Activated CD4-positive, alpha-beta memory T cell treated with anti-CD3 and anti-CD28 coated beads for 36 hours (primary cell): ENCODE measurements at regions not wholly inside any gene's neighbourhood (a gene's known extent, or its start where the extent isn't known, plus 50 kb on each side); places are given as distances from the start of the nearest gene placed in this dataset.

Source experiments
- CTCF ChIA-PET: fragments of 350-600 bp; sonication (Branson Sonifier 250); formaldehyde crosslinking; loops from one replicate; lab custom pipeline; 2021; ENCODE audit warnings: antibody characterized with exemption, inconsistent platforms; lab: Charles Lee
- POLR2A ChIA-PET: fragments of 350-600 bp; sonication (Branson Sonifier 250); formaldehyde crosslinking; loops from one replicate; lab custom pipeline; 2021; ENCODE audit warnings: antibody characterized with exemption; lab: Charles Lee
- DNase-seq: peaks from one replicate; pipeline ENCODE4 v3.0.0-alpha.2; 2020
- H3K27ac Mint-ChIP-seq: one replicate; pipeline ENCODE4 v1.8.0; 2021; ENCODE audit warnings: mixed read lengths
- H3K27me3 Mint-ChIP-seq: one replicate; pipeline ENCODE4 v1.8.0; 2021; ENCODE audit warnings: mixed read lengths
- H3K36me3 Mint-ChIP-seq: one replicate; pipeline ENCODE4 v1.8.0; 2021; ENCODE audit warnings: mixed read lengths
- H3K4me1 Mint-ChIP-seq: one replicate; pipeline ENCODE4 v1.8.0; 2021; ENCODE audit warnings: low read depth, mixed read lengths
- H3K4me3 Mint-ChIP-seq: one replicate; pipeline ENCODE4 v1.8.0; 2021; ENCODE audit warnings: mild to moderate bottlenecking, mixed read lengths
- H3K9me3 Mint-ChIP-seq: one replicate; pipeline ENCODE4 v1.8.0; 2021; ENCODE audit warnings: mixed read lengths
- intact Hi-C: fragments of 100-400 bp; cut with micrococcal nuclease; formaldehyde crosslinking; loops from one replicate; pipeline ENCODE4 v1.15.1; 2023

DNA sequence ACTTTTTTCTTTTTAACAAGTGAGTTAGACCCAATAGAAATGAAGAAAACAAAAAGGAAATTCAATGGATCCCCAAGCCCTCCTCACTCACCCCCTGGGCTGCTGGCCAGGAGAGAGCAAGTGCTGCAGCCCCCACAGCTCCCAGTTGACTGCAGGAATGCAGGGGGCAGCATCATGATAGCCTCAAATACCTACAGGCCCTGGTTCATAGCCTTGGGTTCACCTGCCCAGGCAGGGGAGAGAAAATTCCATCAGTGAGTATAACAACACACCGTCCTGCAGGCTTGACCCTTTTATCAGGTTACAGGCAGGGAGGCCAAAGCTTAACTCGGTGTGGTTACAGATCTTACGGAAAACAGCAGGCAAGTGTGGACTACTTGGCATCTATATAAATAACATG is 76.3 kb downstream of the PHLDA1 start:
- intact Hi-C loops: no loop called here
- H3K27ac Mint-ChIP-seq: no peak overlapping the region
- no peaks in the 10 kb centered on the region for H3K9me3 Mint-ChIP-seq
- CTCF ChIA-PET: interaction anchor here (0.6 kb wide), 1 partner anchor 10 kb away, joined by 4 read pairs; no protein-coding TSS in a partner anchor
- no peaks in the 10 kb centered on the region for H3K27me3 Mint-ChIP-seq
- no peaks in the 10 kb centered on the region for H3K36me3 Mint-ChIP-seq
- no peak overlapping the region for H3K4me3 Mint-ChIP-seq
- peaks cover 27% of the 10 kb centered on the region for H3K4me1 Mint-ChIP-seq
- no peak for DNase-seq
- POLR2A ChIA-PET: no interaction called here

DNA sequence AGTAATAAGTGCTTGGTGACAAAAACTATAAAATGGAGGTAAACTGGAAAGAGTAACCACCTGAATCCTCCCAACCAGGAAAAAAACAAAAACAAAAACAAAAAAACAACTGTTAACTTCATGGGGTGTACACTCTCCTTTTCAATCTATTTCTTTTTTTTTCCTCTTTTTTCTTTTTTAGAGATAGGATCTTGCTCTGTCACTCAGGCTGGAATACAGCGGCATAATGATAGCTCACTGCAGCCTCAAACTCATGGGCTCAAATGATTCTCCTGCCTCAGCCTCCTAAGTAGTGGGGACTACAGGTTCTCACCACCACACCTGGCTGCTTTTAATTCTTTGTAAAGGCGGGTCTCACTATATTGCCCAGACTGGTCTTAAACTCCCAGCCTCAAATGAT is 76.8 kb downstream of the PHLDA1 start:
- H3K36me3 Mint-ChIP-seq: no peaks in the 10 kb centered on the region
- DNase-seq: no peak
- H3K4me3 Mint-ChIP-seq: no peak overlapping the region
- H3K27ac Mint-ChIP-seq: no peak overlapping the region
- intact Hi-C loops: loop anchor here (1.0 kb wide), 1 partner anchor 24 kb away; no protein-coding TSS in a partner anchor
- no peaks in the 10 kb centered on the region for H3K27me3 Mint-ChIP-seq
- peaks cover 22% of the 10 kb centered on the region for H3K4me1 Mint-ChIP-seq
- ChIA-PET POLR2A (no interaction called here), CTCF (no interaction called here)
- no peaks in the 10 kb centered on the region for H3K9me3 Mint-ChIP-seq

DNA sequence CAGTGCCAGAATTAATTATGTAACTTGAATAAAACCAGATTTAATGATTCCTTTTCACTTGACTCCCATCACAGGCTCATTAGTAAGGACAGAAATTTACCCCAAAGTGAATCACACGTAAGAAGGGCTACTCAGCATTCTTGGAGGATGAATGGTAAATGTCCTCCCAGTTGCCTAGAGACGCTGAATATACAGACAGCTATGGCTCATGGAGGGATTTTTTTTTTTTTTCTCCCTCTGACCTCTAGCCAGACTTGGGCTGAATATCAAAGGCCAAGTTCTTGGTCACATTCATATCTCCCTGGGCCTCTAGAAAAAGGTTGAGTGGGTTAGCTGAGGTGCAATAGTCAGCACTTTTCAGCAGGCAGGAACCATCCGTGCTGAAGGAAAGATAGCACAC is 77.5 kb downstream of the PHLDA1 start:
- Mint-ChIP-seq H3K4me1 (peaks cover 16% of the 10 kb centered on the region), H3K27me3 (no peaks in the 10 kb centered on the region), H3K9me3 (no peaks in the 10 kb centered on the region), H3K4me3 (no peak overlapping the region), H3K36me3 (no peaks in the 10 kb centered on the region), H3K27ac (no peak overlapping the region)
- DNase-seq: no peak
- POLR2A ChIA-PET: no interaction called here
- intact Hi-C loops: loop anchor here (1.0 kb wide), 1 partner anchor 24 kb away; no protein-coding TSS in a partner anchor
- CTCF ChIA-PET: interaction anchor here (1.2 kb wide), 1 partner anchor 10 kb away, joined by 7 read pairs; no protein-coding TSS in a partner anchor

DNA sequence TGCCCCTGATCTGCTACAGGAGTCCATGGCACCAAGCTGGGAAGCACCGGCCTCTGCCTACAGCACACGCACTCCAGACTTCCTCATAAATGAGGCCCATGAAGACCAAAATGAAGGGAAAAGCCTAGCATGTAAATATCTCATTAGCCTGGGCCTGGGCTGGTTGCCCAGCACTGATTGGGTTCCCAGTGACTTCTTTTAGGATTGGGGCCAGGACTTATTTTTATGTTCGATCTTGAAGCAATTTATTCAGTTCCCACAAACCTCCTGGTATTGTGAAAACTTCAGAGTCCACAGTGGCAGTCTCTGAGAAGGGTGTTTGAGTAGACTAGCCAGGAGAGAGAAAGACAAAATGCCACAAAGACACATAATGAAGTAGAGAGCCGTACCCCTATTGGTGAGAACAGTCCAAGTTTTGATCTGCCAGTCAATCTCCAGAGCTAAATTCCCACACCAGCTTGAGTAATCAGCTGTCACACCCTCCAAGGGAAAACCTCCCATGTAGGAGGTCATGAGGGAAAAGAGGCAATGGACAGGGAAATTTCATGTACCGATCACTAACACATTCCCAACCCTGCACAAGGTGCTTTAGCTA is 78.2 kb downstream of the PHLDA1 start:
- H3K36me3 Mint-ChIP-seq: no peaks in the 10 kb centered on the region
- CTCF ChIA-PET: interaction anchor here (1.2 kb wide), 1 partner anchor 9 kb away, joined by 7 read pairs; no protein-coding TSS in a partner anchor
- no peak for DNase-seq
- POLR2A ChIA-PET: no interaction called here
- H3K9me3 Mint-ChIP-seq: no peaks in the 10 kb centered on the region
- intact Hi-C loops: no loop called here
- H3K27ac Mint-ChIP-seq: no peak overlapping the region
- no peak overlapping the region for H3K4me3 Mint-ChIP-seq
- H3K27me3 Mint-ChIP-seq: no peaks in the 10 kb centered on the region
- peaks cover 11% of the 10 kb centered on the region for H3K4me1 Mint-ChIP-seq

DNA sequence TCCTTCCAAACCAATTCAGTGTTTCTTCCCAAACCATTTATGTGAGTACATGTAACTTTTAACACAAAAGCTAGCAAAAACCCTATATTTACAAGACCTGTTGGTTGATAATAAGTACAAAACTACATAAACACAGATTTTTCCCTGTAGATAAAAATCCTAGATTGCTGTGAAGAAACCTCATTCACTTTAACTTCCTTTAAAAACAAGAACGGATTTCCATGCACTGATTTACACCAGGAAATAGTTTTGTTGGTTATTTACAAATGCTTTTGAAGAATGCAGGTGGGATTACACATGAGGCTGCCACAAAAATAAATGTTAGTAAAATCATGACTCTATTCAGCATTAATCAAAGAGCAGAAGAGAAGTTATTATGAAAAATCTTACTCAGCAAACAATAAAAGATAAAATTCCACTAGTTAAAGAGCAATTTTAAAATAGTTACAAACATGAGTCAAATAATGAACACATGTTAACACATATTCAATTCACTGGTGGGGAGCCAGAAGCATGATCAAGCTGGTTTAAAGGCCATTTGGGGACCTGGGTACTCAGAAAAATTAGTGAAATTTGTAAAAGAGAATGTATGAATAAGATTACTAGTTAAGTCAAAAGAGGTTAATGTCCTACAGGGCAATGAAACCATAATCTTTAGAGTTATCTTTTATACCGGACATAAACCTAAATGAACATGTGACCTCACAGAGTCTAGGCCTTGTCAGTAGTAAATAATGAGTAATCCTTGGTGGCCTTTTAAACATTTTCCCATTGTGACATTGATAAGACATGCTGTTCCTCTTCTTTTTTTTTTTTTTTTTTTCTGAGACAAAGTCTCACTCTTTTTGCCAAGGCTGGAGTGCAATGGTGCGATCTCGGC is 79.9 kb downstream of the PHLDA1 start:
- DNase-seq: no peak
- ChIA-PET CTCF (no interaction called here), POLR2A (no interaction called here)
- intact Hi-C loops: no loop called here
- no peaks in the 10 kb centered on the region for H3K27me3 Mint-ChIP-seq
- peaks cover 18% of the 10 kb centered on the region for H3K4me1 Mint-ChIP-seq
- no peaks in the 10 kb centered on the region for H3K9me3 Mint-ChIP-seq
- H3K27ac Mint-ChIP-seq: no peak overlapping the region
- H3K4me3 Mint-ChIP-seq: no peak overlapping the region
- no peaks in the 10 kb centered on the region for H3K36me3 Mint-ChIP-seq

DNA sequence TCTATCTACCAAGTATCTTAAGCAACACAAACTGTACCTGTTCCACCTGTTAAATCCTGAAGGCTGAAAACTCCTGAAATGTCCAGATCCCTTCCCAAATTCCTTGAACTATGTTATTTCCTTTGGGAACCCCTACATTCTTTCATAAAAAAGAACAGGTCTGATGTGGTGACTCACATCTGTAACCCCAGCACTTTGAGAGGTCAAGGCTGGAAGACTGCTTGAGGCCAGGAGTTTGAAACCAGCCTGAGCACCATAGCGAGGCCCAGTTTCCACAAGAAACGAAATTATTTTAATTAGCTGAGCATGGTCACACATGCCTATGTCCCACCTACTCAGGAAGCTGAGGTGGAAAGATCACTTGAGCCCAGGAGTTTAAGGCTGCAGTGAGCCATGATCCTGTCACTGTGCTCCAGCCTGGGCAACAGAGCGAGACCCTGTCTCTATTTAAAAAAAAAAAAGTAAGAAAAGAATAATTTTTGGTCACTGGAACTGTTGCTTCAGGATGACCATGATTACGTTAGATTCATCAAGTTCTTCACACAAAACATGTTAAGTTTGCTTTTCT is 84.3 kb downstream of the PHLDA1 start:
- CTCF ChIA-PET: interaction anchor here (0.7 kb wide), 1 partner anchor 9 kb away, joined by 3 read pairs; no protein-coding TSS in a partner anchor
- POLR2A ChIA-PET: no interaction called here
- Mint-ChIP-seq H3K9me3 (no peaks in the 10 kb centered on the region), H3K27ac (no peak overlapping the region), H3K27me3 (no peaks in the 10 kb centered on the region), H3K4me1 (peaks cover 34% of the 10 kb centered on the region), H3K36me3 (no peaks in the 10 kb centered on the region), H3K4me3 (no peak overlapping the region)
- DNase-seq: no peak
- intact Hi-C loops: no loop called here

DNA sequence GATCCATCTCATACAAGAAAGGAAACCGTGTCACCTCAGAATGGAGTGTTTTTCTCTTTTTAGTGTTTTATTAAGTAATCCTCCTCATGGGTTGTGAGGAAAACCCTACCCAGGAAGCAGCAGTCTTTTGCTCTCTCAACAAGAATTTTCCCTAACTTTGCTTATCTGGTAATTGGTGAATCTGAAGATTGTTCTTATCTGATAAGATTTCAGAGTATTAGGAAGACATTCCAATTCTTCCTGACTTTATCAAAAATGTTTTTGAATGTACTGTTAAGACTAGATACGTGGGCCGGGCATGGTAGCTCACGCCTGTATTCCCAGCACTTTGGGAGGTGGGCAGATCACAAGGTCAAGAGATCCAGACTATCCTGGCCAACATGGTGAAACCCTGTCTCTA is 86.0 kb downstream of the PHLDA1 start:
- Mint-ChIP-seq H3K4me1 (peaks cover 29% of the 10 kb centered on the region), H3K27me3 (no peaks in the 10 kb centered on the region), H3K36me3 (no peaks in the 10 kb centered on the region), H3K4me3 (no peak overlapping the region), H3K27ac (peak overlapping the region; percentile 95), H3K9me3 (no peaks in the 10 kb centered on the region)
- ChIA-PET POLR2A (interaction anchor here (1.1 to 3.1 kb wide), 5 partner anchors 9 to 86 kb away, joined by 3 to 21 read pairs (median 16); partner anchors contain the start of gene PHLDA1), CTCF (interaction anchor here (1.0 to 2.5 kb wide), 3 partner anchors 11 to 128 kb away, joined by 3 to 11 read pairs (median 3); partner anchors contain the start of gene PHLDA1)
- intact Hi-C loops: loop anchor here (2.0 kb wide), 1 partner anchor 305 kb away; no protein-coding TSS in a partner anchor
- DNase-seq: no peak

DNA sequence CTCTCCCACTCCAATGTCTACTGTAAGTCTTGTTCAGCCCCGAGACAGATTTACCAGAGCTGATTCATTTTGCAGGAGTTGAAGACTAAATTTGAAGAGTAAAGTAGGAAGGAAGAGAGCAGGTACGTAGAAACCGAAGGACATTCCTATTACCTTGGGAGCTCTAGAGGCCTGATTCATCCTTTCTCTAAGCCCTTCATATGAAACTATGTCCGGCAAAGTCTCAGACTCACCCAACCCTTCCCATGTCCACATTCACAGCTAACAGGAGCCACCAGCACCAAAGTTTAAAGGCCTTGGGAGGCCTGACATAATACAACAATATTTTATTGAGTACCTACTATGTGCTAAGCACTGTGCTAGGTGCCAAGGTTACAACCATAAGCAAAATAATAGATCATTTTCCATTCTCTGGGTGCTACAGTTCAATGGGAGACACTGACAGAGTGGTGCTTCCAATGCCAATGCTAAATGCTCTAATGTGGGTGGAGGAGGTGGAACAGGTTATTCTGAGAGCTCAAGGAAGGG is 86.6 kb downstream of the PHLDA1 start:
- H3K9me3 Mint-ChIP-seq: no peaks in the 10 kb centered on the region
- H3K4me1 Mint-ChIP-seq: peaks cover 29% of the 10 kb centered on the region
- intact Hi-C loops: loop anchor here (1.0 to 5.0 kb wide), 11 partner anchors 11 to 465 kb away; partner anchors contain the start of genes BBS10, GLIPR1, KRR1 and PHLDA1
- no peaks in the 10 kb centered on the region for H3K36me3 Mint-ChIP-seq
- POLR2A ChIA-PET: interaction anchor here (0.5 to 3.1 kb wide), 7 partner anchors 8 to 547 kb away, joined by 3 to 21 read pairs (median 11); partner anchors contain the start of gene PHLDA1
- peak overlapping the region; percentile 95 for H3K27ac Mint-ChIP-seq
- CTCF ChIA-PET: interaction anchor here (1.0 to 2.5 kb wide), 3 partner anchors 10 to 127 kb away, joined by 3 to 11 read pairs (median 3); partner anchors contain the start of gene PHLDA1
- H3K4me3 Mint-ChIP-seq: no peak overlapping the region
- no peak for DNase-seq
- no peaks in the 10 kb centered on the region for H3K27me3 Mint-ChIP-seq

DNA sequence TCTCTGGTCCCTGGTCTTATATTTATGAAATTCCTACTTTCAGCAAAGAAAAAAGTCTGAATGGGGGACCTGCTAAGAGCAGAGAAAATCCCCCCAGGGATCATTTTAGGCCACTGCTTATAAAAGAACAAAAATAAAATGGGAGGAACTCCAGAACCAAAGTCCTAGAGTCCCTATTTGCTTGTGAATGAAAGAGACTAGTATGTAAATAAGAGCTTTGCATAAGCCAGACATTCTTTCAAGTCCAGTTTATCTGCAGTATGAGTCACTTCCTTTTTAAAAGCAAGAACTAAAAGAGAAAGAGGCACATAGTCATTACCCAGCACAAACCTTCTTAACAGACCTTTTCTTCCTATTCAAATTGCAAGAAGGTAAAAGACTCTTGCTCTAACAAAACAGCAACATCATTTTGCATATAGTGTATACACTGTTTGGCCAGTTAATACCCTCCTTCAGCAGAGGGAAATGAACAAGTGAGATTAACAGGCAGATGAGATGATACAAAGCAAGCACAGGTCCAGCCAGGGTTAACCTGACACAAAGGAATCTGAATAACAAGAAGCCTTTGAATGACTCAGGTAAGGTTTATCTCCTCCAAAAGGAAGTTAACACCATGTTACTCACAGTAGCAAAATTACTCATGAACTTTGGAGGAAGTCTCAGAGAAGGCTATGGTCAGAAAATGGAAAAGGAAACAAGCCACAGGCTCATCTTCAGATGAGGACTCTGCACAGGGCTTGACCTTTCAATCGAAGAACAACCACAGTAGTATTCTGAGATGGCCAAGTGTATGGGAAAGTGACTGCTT is 87.3 kb downstream of the PHLDA1 start:
- no peaks in the 10 kb centered on the region for H3K9me3 Mint-ChIP-seq
- DNase-seq: peak; percentile 42
- intact Hi-C loops: loop anchor here (1.0 to 5.0 kb wide), 11 partner anchors 10 to 464 kb away; partner anchors contain the start of genes BBS10, GLIPR1, KRR1 and PHLDA1
- peaks cover 29% of the 10 kb centered on the region for H3K4me1 Mint-ChIP-seq
- H3K36me3 Mint-ChIP-seq: no peaks in the 10 kb centered on the region
- H3K27me3 Mint-ChIP-seq: no peaks in the 10 kb centered on the region
- POLR2A ChIA-PET: interaction anchor here (0.7 to 3.1 kb wide), 6 partner anchors 8 to 87 kb away, joined by 3 to 21 read pairs (median 14); partner anchors contain the start of gene PHLDA1
- peak overlapping the region; percentile 34 for H3K4me3 Mint-ChIP-seq
- CTCF ChIA-PET: interaction anchor here (0.6 to 2.5 kb wide), 7 partner anchors 9 to 231 kb away, joined by 3 to 11 read pairs (median 3); partner anchors contain the start of gene PHLDA1
- H3K27ac Mint-ChIP-seq: peak overlapping the region; percentile 95

DNA sequence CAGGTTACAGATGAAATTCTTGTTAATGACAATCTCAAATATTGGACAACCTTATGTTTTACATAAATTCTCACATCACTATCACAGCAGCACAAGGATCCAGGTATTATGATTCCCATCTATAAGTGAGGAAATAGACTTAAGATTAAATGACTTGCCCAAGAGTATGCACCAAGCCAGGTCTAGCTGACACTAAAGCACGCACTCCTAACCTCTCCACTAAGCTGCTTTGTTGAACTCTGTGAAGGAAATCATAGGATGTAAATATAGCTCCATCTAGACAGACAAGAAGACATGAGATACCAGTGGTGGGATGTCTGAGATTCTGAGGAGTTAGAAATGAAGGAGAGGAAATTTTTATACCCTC is 87.9 kb downstream of the PHLDA1 start:
- ChIA-PET CTCF (interaction anchor here (0.6 to 2.5 kb wide), 5 partner anchors 9 to 230 kb away, joined by 3 to 11 read pairs (median 7); partner anchors contain the start of gene PHLDA1), POLR2A (interaction anchor here (0.7 to 3.1 kb wide), 5 partner anchors 9 to 88 kb away, joined by 3 to 21 read pairs (median 16); partner anchors contain the start of gene PHLDA1)
- no peaks in the 10 kb centered on the region for H3K9me3 Mint-ChIP-seq

More for the DNA sequence above, 87.9 kb downstream of the PHLDA1 start:
- Mint-ChIP-seq H3K36me3 (no peaks in the 10 kb centered on the region), H3K4me1 (peaks cover 29% of the 10 kb centered on the region), H3K4me3 (peak overlapping the region; percentile 28), H3K27ac (peak overlapping the region; percentile 95), H3K27me3 (no peaks in the 10 kb centered on the region)
- intact Hi-C loops: loop anchor here (1.0 to 5.0 kb wide), 11 partner anchors 9 to 463 kb away; partner anchors contain the start of genes BBS10, GLIPR1, KRR1 and PHLDA1
- DNase-seq: no peak
